NCI-H1436 (cell line): ENCODE measurements at regions not wholly inside any gene's neighbourhood (a gene's known extent, or its start where the extent isn't known, plus 50 kb on each side); places are given as distances from the start of the nearest gene placed in this dataset.

Experiments
- DNase-seq: peaks from one replicate; lab custom pipeline; 2025; lab: John Stamatoyannopoulos, UW

DNA sequence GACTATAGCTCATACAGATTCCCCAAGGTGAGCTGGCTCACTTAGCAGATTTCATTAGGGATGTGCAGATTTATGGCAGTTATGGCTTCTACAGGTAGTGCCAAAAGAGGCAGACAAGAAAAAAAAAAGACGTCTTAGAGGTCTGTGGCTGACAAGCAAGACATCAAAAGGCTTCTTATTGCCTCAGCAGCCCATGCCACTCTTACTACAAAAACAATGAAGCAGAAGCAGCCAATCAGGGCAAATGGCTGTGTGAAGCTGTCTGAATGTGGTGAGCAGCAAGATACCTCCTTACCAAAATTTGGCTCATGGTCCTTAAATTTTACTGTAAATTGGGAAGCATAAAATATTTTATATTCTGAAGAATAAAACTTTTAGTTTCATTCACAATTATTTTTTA lies 557.5 kb upstream of the GOLIM4 start:
- no peak for DNase-seq

- no peak for DNase-seq
These were observed 552.6 kb upstream of the GOLIM4 start for GRCh38 chr3:168648321-168648720.

DNA sequence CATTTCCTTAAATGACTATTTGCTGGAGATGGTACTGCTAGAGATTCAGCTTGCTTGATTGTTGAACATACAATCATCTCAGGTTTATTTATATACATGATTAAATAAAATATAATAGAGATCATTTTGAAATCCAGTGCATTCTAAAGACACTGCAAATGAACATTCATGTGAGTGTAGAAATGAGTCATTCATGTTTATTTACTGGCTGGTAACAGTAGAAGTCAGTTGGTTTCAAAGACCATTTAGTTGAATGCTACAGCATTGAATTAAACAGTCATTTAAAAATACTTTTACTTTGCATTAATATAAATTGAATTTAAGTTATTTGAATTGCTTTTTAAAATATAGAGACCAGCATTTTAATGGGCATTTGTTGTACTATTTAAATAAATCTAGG lies 551.9 kb upstream of the GOLIM4 start:
- no peak for DNase-seq

- no peak for DNase-seq
These were observed 549.5 kb upstream of the GOLIM4 start for GRCh38 chr3:168645180-168645579.

DNA sequence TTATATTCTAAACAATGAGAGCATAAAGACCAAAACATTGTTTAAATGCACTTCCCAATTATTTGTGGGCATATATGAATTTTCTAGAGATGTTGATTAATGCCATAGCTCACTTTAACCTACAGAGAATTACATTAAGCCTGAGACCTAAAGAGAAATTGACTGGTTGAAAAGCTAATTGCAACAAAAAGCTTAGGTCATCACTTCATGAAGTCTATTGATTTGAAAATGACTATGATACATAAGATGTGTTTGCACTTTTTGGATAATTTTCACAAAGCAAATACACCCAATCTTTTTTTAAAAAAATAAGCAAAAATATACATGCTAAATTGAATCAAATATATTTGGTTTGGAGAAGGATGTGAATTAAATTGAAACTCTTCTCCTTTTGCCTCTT lies 532.8 kb upstream of the GOLIM4 start:
- DNase-seq, result no peak

DNA sequence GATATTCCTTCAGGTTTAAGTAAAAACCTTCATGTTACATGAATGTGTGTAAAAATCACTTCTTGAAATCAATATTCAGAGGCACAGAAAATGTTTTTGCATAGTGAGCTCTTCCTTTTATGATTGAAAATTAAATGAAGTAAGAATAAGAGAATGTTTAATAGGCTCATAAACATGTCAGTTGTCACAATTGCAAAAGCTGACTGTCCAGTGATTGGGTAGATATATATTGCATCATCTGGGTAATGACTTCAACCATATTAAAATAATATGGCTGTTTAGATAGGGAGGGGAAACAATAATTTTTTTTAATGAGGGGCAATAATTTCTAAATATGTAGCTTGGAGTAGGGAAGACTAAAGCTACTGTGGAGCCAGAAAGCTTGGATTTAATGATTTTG lies 529.8 kb upstream of the GOLIM4 start:
- DNase-seq, result no peak

- DNase-seq, result no peak
These were observed 529.2 kb upstream of the GOLIM4 start for GRCh38 chr3:168624892-168625448.

- DNase-seq, result no peak
These were observed 528.5 kb upstream of the GOLIM4 start for GRCh38 chr3:168624195-168624594.

DNA sequence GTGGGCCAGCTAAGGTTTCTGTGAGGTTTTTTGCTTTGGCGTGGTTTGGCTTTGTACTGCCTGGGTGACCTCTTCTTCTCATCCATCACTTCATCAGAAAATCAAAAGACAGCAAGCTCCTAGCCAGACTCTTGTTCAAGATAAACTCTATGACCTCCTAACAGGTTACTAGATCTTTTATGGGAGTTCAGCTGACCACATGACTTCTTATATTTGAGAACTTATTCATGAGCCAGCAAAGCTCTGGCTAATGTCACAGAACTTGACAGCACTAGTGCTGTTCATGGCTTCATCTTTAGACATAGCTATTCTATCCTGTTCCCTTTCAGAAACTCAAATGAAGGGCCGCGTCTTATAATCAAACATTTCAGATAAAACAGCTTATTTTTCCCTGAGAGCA lies 527.1 kb upstream of the GOLIM4 start:
- no peak for DNase-seq

DNA sequence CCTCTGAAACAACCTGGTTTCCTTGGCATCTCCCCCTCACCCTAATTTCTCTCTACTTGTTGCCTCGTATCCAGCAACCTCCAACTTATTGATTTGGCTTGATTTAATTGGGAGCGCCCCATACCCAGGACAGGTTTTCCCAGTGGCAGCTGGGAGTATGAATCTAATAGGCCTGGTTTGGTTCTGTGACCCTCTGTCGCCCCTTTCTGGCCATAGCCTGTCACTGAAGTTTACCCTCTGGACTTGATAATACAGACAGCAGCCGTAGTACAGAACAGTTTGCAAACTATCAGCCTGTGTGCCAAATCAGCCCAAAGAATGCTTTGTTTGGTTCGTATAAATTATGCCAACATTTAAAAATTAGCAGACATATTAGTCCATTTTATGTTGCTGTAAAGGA lies 525.1 kb upstream of the GOLIM4 start:
- DNase-seq, result peak; percentile 3

DNA sequence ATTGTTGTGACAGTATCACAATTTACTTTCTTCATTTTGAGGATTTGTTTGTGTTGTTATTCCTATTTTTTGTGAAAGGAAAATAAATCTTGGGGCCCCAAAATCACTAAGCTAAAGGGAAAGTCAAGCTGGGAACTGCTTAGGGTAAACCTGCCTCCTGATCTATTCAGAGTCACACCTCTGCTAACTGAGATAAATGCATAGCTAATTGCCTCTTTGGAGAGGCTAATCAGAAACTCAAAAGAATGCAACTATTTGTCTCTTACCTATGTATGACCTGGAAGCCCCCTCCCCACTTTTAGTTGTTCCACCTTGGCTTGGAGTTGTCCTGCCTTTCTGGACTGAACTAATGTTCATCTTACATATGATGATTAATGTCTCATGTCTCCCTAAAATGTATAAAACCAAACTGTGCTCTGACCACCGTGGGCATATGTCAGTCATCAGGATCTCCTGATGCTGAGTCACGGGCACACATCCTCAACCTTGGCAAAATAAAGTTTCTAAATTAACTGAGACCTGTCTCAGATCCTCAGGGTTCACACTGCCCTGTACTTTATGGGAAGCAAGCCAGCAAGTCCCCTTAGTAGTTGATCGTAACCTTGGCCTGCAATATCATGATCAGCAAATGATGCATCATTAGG lies 523.2 kb upstream of the GOLIM4 start:
- DNase-seq, result no peak

- no peak for DNase-seq
These were observed 521.9 kb upstream of the GOLIM4 start for GRCh38 chr3:168617658-168618057.

DNA sequence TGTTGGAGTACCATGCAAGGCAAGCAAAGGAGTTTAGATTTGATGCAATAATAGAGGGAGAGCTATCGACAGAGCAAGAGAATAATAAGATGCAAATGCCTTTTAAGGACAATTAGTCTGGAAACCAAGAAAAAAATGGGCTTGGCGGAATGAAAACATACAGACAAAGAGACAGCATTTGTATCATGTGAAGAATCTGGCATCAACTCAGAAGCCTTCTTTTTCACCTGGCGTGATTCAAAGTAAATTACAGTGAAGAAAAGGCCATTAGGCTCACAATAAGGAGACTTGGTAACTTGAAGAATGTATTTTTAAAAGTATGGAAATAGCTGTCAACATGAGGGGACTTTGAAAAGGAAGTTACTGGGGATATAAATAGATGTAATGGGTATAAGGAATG lies 521.2 kb upstream of the GOLIM4 start:
- DNase-seq, result no peak

DNA sequence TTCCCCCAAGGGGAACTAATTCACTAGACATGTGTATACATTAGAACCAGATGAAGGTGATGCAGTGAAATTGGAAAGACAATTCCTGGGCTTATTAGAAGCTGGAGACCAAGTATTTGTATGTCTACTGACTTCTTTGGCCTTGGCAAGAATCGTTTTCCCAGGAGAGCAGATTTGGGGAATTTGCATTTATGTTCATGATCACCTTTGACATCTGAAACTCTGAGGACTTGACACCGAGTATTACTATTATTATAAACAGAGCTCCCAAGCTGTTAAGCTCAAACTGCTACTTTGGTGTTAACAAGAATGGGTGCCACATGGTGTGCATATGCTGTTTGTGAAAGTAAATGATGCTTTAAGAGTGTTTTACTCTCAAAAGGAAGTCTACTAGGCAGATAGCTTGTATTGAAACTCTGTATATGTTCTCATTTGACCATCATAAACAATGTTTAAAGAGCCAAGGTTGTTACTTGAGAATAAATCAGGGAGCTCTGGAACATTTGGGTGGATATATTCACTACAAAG lies 519.8 kb upstream of the GOLIM4 start:
- DNase-seq, result no peak

DNA sequence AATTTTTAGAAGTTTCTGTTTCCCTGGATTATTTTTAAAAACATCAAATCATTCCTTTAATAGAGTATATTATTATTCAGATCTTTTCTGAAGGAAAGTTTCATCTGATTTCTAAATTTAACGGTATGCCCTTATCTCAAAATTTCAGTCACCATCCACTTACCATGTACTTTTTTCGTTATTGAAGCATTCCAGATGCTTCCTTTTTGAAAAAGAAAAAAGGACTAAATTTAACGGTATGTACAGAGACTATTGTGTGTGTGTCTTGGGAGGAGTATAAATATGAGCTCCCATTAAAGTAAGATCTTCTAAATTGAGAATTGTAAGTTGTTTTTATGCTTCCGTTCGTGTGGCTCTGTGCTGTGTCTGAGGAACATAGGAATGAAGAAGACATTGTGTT lies 517.4 kb upstream of the GOLIM4 start:
- no peak for DNase-seq

GRCh38 chr3:168612671-168613070 lies 516.9 kb upstream of the GOLIM4 start:
- no peak for DNase-seq

- DNase-seq, result no peak
These were observed 516.1 kb upstream of the GOLIM4 start for GRCh38 chr3:168611826-168612225.

- DNase-seq, result no peak
These were observed 513.2 kb upstream of the GOLIM4 start for GRCh38 chr3:168608926-168609325.

GRCh38 chr3:168604767-168605166 lies 509.0 kb upstream of the GOLIM4 start:
- DNase-seq, result no peak

DNA sequence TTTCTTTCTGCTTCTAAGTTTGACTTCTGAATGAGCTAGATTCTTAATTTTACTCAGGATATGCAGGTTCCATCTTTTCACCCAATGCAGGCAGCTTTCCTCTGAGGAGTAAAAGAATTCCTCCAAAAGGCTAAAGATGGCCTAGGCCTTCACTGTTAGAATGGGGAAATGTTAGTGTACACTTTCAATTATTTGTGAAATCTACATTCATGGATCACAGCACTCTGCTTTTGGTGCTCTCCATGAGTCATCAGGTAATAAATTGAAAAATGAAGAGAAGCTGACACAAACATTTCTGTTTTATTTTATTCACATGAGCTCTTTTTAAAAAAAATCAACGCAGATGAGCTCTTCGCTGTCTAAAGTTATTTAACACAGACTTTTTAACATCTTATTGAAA lies 502.5 kb upstream of the GOLIM4 start:
- no peak for DNase-seq

DNA sequence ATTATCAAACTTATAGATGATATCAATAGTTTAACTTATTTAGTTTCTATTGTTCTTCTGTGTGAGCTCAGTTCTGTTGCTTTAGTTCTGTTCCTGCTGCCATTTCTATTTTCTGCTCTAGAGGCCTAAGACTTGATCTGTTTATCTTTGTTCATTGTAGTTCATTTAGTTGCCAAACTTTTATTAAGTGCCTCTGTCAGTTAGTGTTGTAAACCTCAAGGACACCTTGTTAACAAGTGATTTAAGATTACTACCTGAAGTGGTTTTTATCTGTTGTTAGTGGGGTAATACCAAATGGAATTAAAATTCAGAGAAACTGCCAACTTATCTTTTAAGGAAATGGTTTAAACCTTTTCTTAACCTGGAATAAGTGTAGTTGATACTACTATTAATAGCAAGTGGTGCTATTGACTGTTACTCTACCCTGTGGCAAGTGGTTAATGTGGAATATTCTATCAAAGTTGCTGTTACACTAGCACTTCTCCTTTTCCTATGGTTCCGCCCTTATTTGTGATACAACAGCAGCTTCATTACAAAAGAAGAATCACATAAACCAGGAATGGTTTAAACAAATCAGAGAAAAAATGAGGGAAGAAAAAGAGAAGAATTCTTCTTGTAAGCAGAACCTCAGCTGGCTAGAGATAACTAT lies 500.6 kb upstream of the GOLIM4 start:
- DNase-seq, result no peak

- no peak for DNase-seq
These were observed 495.9 kb upstream of the GOLIM4 start for GRCh38 chr3:168591587-168591986.

DNA sequence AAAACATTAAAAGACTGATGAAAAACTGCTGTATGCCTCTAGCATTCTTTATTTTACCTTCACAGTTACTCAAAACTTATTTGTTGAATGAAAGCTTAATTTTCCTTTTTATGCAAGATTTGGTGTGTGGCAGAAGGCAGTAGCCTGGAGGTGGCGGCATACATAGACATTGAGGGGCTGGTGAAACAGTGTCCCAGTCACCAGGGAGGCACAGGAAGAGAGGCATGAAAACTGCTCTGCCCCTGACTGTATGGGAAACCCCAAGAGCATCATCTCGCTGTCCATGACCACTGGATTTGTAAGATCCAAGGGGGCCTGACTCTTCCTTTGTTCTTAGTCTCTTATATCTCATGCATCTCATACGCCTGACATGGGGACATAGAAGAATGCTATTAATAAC lies 493.7 kb upstream of the GOLIM4 start:
- no peak for DNase-seq

GRCh38 chr3:168585544-168585943 lies 489.8 kb upstream of the GOLIM4 start:
- DNase-seq, result no peak
